IPS-NIHi11 (cell line): ENCODE measurements at regions not wholly inside any gene's neighbourhood (a gene's known extent, or its start where the extent isn't known, plus 50 kb on each side); places are given as distances from the start of the nearest gene placed in this dataset.

ENCODE experiments used
- DNase-seq: peaks from one replicate; pipeline ENCODE4 v3.0.0; 2012; ENCODE audit warnings: mixed read lengths, low spot score

DNA sequence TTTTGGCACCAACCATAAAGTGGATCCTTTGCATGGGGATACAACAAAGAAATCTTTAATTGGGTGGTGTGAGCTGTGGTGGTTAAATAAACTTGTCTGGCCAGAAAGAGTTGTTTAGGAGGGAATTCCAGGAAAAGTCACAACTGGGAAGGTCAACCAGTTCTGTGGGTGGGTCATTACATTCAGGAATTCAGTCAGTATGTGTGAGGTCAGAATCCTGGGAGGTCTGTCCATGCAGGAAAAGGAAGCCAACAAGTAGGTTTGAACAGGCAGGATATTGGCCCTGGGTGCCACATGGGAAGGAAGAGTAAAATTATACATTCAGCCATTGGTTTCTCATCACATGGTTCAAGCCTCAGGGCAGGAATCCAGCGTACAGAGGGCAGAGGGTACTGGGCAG lies 162.3 kb upstream of the ADAMTS5 start:
- no peak for DNase-seq

- DNase-seq = no peak
Measured at GRCh38 chr21:27126140-27126539, 159.3 kb upstream of the ADAMTS5 start.

GRCh38 chr21:27122686-27123085 lies 155.8 kb upstream of the ADAMTS5 start:
- DNase-seq = no peak

DNA sequence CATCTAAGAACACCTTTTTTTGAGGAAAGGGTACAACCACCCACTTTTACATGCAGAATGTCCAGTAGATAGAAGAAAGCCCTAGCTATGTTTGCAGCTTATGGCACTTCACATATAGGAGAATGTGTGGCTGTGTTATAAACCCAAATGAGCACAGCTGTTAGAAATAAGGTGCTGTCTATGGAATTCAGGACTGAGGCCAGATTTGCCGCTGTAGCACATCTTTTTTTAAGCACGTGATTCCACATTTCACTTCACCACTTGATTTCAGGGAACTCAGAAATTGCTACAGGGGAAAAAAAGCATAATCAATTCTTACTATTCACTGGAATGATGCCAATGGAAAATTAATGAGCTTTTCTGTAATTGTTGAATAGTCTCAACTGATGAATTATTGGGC lies 147.2 kb upstream of the ADAMTS5 start:
- DNase-seq = no peak

DNA sequence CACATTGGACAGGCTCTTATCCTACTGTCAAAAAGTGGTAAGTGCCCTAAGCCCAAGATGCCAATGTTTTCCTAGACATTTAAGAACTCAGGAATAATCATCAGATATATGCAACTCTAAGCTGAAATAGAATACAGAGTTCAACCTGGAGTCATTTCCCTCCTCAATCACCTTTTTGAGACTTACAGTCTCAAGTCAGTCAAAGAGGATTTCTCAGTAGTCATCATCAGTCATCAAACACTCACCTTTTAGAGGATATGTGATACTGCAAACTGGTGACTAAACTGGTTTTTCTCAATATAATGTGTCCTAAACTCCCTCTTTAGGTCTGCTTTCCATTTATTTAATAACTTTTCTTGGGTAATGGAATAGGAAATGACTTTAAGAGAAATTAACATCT lies 145.3 kb upstream of the ADAMTS5 start:
- DNase-seq = no peak

DNA sequence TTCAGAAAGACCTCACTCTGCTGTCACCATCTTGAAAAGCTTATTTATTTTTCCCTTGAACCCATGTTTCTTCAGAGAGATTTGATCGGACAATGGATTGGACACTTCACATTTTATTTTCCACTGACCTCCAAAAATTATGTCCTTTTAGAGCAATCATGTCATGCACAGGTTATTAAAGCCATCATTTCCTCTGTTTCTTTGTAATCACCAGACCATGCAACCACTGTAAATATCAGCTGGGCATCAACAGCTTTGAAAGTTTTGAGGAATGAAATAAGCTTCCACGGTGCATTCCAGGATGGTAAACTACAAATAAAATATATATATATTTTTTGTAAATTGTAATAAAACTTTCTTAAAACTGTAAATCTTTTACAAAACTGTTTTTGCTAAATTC lies 144.1 kb upstream of the ADAMTS5 start:
- no peak for DNase-seq

DNA sequence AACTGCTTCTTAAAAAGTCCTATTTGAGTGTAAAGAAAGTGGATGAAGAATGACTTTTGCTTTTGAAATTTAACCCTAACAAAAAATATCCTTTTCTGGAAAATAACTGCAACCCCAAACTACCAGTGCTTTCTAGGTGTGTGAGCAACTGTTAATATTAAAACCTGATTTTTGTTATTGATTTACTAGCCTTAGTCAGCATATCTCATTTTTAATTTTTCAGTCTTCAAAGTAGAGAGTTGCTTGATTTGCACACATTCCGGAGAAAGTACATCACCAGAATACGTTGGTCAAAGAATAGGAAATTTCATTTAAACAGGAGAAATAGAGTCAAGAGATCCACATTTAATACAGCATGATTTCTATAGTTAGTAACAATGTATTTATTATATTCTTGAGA lies 141.8 kb upstream of the ADAMTS5 start:
- DNase-seq = no peak

- no peak for DNase-seq
Measured at GRCh38 chr21:27108228-27108627, 141.3 kb upstream of the ADAMTS5 start.

- peak; percentile 11 for DNase-seq
Measured at GRCh38 chr21:27104846-27105431, 138.1 kb upstream of the ADAMTS5 start.

- no peak for DNase-seq
Measured at GRCh38 chr21:27103768-27104167, 136.9 kb upstream of the ADAMTS5 start.

DNA sequence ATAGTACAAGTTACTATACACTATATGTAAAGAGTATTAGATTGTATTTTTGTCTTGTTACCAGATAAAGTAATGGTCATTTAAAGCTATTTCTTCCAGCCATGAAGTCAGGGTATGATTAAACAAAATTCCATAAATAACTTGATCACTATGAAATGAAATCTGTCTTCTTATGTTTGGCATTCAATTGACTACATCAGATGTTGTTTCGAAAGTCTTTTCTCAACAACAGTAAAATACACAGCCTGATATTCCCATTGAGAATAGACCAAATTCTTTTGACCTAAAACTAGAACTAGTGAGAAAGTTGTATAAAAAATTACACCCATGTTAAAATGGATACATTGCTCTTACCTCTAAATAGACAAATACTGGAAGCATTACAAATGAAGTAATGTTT lies 134.6 kb upstream of the ADAMTS5 start:
- no peak for DNase-seq

GRCh38 chr21:27094184-27094948 lies 127.5 kb upstream of the ADAMTS5 start:
- no peak for DNase-seq

GRCh38 chr21:27086630-27087029 lies 119.7 kb upstream of the ADAMTS5 start:
- no peak for DNase-seq

DNA sequence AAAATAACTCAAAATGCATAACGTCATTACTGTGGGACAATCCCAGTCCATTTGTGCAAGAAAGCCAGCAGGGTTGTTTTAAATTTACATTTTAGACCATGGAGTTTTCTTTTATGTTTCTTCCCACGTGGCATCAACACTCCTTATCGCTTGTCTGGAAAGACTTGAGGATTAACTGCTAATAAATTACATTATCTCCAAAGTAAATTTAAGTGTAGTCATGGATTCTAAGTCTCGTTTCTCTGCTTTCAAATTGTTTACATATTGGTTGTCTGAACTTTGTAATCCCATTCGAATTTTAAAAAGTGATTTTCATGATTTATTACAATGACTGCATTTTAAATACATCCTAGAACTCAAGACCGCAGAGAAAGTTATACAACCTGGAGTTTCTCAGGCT lies 119.3 kb upstream of the ADAMTS5 start:
- DNase-seq = no peak

- no peak for DNase-seq
Measured at GRCh38 chr21:27085387-27085786, 118.5 kb upstream of the ADAMTS5 start.

DNA sequence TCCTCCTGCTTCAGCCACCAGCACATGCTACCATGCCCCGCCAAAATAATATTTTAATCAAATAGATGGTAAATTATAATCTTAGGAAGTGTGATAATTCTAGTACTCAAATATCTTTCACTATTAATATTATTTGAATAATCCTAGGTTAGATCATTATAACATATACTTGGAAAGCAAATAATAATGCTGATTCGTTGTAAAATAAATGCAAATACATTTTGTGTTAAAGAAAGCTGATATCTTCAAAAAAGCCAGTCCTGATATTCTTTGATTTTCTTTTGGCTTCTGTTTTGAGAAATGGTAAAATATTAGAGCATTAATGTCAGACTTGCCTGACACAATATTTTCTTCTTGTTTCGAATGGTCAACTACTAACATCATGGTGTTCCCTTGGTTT lies 116.3 kb upstream of the ADAMTS5 start:
- DNase-seq = no peak

DNA sequence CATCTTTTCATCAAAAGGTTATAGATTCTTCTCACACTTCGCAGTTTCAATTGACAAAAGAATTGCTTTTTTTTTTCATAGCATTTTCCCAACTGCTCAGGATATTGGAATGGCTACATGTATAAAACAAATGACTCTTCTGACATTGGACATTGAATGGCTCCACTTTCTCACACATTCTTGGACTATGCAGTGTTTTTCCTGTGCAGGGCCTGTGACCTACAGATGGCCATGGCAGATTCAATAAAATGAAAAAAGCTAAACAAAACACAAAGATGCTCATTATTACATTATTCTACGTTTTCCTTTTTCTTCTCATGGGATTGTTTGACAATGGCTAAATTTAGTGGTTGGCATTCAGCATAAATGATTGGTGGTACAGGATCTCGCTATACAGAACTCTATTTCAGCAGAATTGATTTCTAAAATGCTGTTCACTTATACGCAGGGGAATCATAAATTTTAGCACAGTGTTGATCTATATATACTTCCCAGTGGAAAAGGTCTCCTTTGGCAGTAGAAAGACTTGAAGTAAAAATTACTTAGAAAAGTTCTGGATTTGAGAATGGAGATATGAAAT lies 115.6 kb upstream of the ADAMTS5 start:
- DNase-seq = no peak

DNA sequence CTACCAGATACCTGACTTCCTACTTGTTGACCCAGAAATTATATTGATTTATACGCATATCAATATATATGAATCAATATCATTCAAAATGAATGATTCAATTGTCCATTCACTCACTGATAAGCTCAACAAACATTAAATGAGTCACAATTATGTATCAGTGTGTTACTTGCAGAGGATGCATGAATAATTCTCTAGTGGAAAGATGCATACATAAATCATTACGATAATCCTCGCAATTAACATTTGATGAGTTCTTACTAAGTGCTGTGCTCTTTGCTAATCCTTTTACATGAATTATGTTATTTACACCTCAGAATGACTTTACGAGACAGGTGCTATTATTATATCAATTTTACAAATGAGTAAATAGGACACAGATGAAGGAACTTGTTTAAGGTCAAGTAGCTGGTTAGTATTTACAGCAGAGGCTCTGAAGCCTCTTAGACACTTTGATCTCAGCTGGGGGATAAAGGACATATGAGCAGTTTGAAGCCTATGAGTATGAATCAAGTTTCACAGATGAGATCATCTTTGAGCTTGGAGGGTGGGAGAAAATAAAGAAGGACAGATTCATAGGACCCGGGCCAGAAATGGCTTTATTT lies 112.8 kb upstream of the ADAMTS5 start:
- DNase-seq = no peak

- DNase-seq = no peak
Measured at GRCh38 chr21:27078915-27079314, 112.0 kb upstream of the ADAMTS5 start.

DNA sequence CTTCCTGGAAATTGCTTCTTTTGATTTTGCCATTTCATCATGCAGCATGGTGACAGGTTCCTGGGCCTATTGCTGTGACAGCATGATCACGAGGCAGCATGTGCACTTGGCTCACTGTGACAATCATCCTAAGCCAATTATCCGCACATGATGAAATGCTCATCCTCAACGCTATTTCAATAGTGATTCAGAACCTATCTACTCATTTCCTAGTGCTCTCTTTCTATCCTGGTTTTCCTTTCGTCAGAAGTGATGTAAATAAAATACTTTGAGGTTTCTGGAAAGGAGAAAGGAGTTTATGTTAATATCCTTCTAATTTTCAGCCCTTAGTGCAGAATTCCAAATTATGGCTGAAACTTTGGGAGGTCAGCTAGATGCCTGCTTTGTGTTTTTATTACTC lies 110.6 kb upstream of the ADAMTS5 start:
- DNase-seq = no peak

GRCh38 chr21:27076025-27076424 lies 109.1 kb upstream of the ADAMTS5 start:
- DNase-seq = no peak

GRCh38 chr21:27070861-27071670 lies 104.2 kb upstream of the ADAMTS5 start:
- DNase-seq = no peak
